GM21423 (cell line): ENCODE measurements at regions not wholly inside any gene's neighbourhood (a gene's known extent, or its start where the extent isn't known, plus 50 kb on each side); places are given as distances from the start of the nearest gene placed in this dataset.
"Not testable (repeated sequence)": the region's sequence is repeated elsewhere in the genome, so short reads cannot be mapped to it uniquely, and the experiment has no call there.

Experiments
- ATAC-seq: cut with Tn5 transposase; IDR thresholded peaks from one replicate; pipeline ENCODE4 v1.9.1; 2021; ENCODE audit warnings: mild to moderate bottlenecking, moderate library complexity; ENCODE audit not compliant: unreplicated experiment

- ATAC-seq: peak; percentile 63
Observed at GRCh38 chr5:118611332-118611945, 376.9 kb downstream of the DTWD2 start.

- no peak for ATAC-seq
Observed at GRCh38 chr5:118606940-118607339, 381.4 kb downstream of the DTWD2 start.

- ATAC-seq: no peak
Observed at GRCh38 chr5:118605761-118606160, 382.6 kb downstream of the DTWD2 start.

GRCh38 chr5:118604106-118604505 is 384.2 kb downstream of the DTWD2 start:
- no peak for ATAC-seq

GRCh38 chr5:118603278-118603677 is 385.1 kb downstream of the DTWD2 start:
- ATAC-seq: no peak

GRCh38 chr5:118598311-118598710 is 390.0 kb downstream of the DTWD2 start:
- ATAC-seq: no peak

- no peak for ATAC-seq
Observed at GRCh38 chr5:118597543-118597942, 390.8 kb downstream of the DTWD2 start.

GRCh38 chr5:118596255-118596654 is 392.1 kb downstream of the DTWD2 start:
- ATAC-seq: no peak

- ATAC-seq: no peak
Observed at GRCh38 chr5:118593003-118593328, 395.4 kb downstream of the DTWD2 start.

GRCh38 chr5:118592229-118593002 is 395.9 kb downstream of the DTWD2 start:
- no peak for ATAC-seq

GRCh38 chr5:118590806-118591205 is 397.5 kb downstream of the DTWD2 start:
- ATAC-seq: no peak

- no peak for ATAC-seq
Observed at GRCh38 chr5:118580949-118581348, 407.4 kb downstream of the DTWD2 start.

GRCh38 chr5:118578093-118578492 is 410.3 kb downstream of the DTWD2 start:
- no peak for ATAC-seq

- ATAC-seq: no peak
Observed at GRCh38 chr5:118577621-118578020, 410.7 kb downstream of the DTWD2 start.

- ATAC-seq: not testable (repeated sequence)
Observed at GRCh38 chr5:118570276-118570675, 418.1 kb downstream of the DTWD2 start.

GRCh38 chr5:118569596-118569995 is 418.8 kb downstream of the DTWD2 start:
- not testable (repeated sequence) for ATAC-seq

- ATAC-seq: no peak
Observed at GRCh38 chr5:118565335-118565971, 422.9 kb downstream of the DTWD2 start.

- ATAC-seq: no peak
Observed at GRCh38 chr5:118561971-118562370, 426.4 kb downstream of the DTWD2 start.

GRCh38 chr5:118561235-118561634 is 427.1 kb downstream of the DTWD2 start:
- no peak for ATAC-seq

- ATAC-seq: no peak
Observed at GRCh38 chr5:118558871-118559270, 429.5 kb downstream of the DTWD2 start.

- ATAC-seq: no peak
Observed at GRCh38 chr5:118557251-118557661, 431.1 kb downstream of the DTWD2 start.

GRCh38 chr5:118556792-118557191 is 431.6 kb downstream of the DTWD2 start:
- no peak for ATAC-seq
